HCT116 (cell line): ENCODE measurements at regions not wholly inside any gene's neighbourhood (a gene's known extent, or its start where the extent isn't known, plus 50 kb on each side); places are given as distances from the start of the nearest gene placed in this dataset.

ENCODE experiments used
- CEBPB ChIP-seq: IDR thresholded peaks from 2 replicates; pipeline ENCODE4 v1.6.1; 2012; ENCODE audit warnings: low read depth
- EGR1 ChIP-seq: IDR thresholded peaks from 2 replicates; pipeline ENCODE4 v1.6.1; 2012; ENCODE audit warnings: low read depth
- EZH2 ChIP-seq: fragments of 200-600 bp; sonication (generic); IDR thresholded peaks from 2 replicates; pipeline ENCODE4 v1.6.1; 2017; ENCODE audit warnings: antibody characterized with exemption, mixed run types
- EZH2phosphoT487 ChIP-seq: fragments of 200-600 bp; IDR thresholded peaks from 2 replicates; pipeline ENCODE4 v1.6.1; 2018; ENCODE audit warnings: antibody characterized with exemption, borderline replicate concordance
- FOSL1 ChIP-seq: IDR thresholded peaks from 2 replicates; pipeline ENCODE4 v1.6.1; 2012; ENCODE audit warnings: low read depth
- JUND ChIP-seq: IDR thresholded peaks from 2 replicates; pipeline ENCODE4 v1.6.1; 2012
- POLR2AphosphoS5 ChIP-seq: IDR thresholded peaks from 2 replicates; pipeline ENCODE4 v1.6.1; 2011; ENCODE audit warnings: mild to moderate bottlenecking, low read depth, low read length, moderate library complexity
- SIN3A ChIP-seq: IDR thresholded peaks from 2 replicates; pipeline ENCODE4 v1.6.1; 2012; ENCODE audit warnings: low read depth
- ZNF274 ChIP-seq: fragments of 200-500 bp; sonication (Bioruptor generic); IDR thresholded peaks from 2 replicates; pipeline ENCODE4 v1.6.1; 2014; ENCODE audit warnings: mild to moderate bottlenecking, low read depth, low read length, inconsistent platforms
- TF ChIP-seq, protein P1 (sequence below), 3 experiments: fragments of 200-600 bp in 1 of 3; sonication (generic) in 1 of 3; IDR thresholded peaks in 2 of 3; conservative IDR thresholded peaks in 1 of 3; 2 replicates each; pipeline ENCODE4 v1.5.1; 2012 to 2017; ENCODE audit warnings: low read depth in 2 of 3, low read length in 2 of 3, antibody characterized with exemption in 1 of 3, borderline replicate concordance in 1 of 3, control low read depth in 1 of 3, mild to moderate bottlenecking in 1 of 3, mixed read lengths in 1 of 3, mixed run types in 1 of 3, moderate library complexity in 1 of 3; ENCODE audit not compliant: insufficient read depth in 1 of 3
- TF ChIP-seq, protein P2 (sequence below): IDR thresholded peaks from 2 replicates; pipeline ENCODE4 v1.6.1; 2011; ENCODE audit warnings: mild to moderate bottlenecking, low read length, moderate library complexity; ENCODE audit not compliant: insufficient replicate concordance; ENCODE audit errors: extremely low read depth
- TF ChIP-seq, protein P3 (sequence below): IDR thresholded peaks from 2 replicates; pipeline ENCODE4 v1.6.1; 2012; ENCODE audit warnings: low read depth

DNA sequence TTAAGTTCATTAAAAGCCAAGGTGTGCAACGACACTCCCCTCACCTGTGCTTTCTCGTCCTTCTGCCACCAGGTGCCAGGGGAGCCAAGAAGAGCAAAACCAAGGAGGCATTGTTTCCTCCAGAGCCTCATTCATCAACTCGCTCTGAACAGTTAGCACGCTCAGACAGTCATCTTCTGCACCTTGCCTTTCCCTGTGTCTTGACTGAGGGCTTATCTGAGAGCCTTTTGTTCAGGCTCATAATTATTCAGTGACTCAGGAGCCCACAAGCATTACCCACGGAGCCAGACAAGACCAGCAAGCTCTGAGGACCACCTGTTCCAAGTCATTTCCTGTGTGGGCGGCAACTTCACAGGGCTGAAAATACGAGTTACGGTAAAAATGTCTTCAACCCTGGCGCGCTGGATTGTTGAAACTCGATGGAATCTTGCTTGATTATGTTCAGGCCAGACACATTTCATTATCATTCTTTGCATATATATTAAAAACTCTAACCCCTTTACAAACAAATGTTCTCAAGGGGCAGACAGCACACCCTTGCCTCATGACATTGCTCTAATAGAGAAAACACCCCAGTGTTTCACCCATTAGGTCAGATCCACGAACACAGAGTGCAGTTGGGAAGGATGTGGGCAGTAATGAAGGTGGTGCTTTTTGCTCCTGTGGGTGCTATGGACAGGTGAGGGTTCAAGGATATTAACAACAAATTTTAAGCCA, 89.7 kb upstream of the RUNX1 start:
- TF ChIP-seq FOSL1: peak; percentile 57; the same call in 1 of the 2 replicates
- TF ChIP-seq, protein P1, sequence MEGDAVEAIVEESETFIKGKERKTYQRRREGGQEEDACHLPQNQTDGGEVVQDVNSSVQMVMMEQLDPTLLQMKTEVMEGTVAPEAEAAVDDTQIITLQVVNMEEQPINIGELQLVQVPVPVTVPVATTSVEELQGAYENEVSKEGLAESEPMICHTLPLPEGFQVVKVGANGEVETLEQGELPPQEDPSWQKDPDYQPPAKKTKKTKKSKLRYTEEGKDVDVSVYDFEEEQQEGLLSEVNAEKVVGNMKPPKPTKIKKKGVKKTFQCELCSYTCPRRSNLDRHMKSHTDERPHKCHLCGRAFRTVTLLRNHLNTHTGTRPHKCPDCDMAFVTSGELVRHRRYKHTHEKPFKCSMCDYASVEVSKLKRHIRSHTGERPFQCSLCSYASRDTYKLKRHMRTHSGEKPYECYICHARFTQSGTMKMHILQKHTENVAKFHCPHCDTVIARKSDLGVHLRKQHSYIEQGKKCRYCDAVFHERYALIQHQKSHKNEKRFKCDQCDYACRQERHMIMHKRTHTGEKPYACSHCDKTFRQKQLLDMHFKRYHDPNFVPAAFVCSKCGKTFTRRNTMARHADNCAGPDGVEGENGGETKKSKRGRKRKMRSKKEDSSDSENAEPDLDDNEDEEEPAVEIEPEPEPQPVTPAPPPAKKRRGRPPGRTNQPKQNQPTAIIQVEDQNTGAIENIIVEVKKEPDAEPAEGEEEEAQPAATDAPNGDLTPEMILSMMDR (IDR thresholded peaks at IDR 0.05 in 2 of 3, conservative IDR thresholded peaks at IDR 0.05 in 1 of 3; ENCODE audit: borderline replicate concordance in 1 of 3, insufficient read depth in 1 of 3, low read depth in 2 of 3, low read length in 2 of 3): peak in 2 of 3 experiments; percentile 4 to 40; a peak in 2 of 6 replicates
- TF ChIP-seq, protein P2, sequence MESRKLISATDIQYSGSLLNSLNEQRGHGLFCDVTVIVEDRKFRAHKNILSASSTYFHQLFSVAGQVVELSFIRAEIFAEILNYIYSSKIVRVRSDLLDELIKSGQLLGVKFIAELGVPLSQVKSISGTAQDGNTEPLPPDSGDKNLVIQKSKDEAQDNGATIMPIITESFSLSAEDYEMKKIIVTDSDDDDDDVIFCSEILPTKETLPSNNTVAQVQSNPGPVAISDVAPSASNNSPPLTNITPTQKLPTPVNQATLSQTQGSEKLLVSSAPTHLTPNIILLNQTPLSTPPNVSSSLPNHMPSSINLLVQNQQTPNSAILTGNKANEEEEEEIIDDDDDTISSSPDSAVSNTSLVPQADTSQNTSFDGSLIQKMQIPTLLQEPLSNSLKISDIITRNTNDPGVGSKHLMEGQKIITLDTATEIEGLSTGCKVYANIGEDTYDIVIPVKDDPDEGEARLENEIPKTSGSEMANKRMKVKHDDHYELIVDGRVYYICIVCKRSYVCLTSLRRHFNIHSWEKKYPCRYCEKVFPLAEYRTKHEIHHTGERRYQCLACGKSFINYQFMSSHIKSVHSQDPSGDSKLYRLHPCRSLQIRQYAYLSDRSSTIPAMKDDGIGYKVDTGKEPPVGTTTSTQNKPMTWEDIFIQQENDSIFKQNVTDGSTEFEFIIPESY: no peak
- no peak for TF ChIP-seq EZH2phosphoT487
- peak; percentile 49; the same call in 1 of the 2 replicates for TF ChIP-seq POLR2AphosphoS5
- TF ChIP-seq EGR1: peak; percentile 72; the same call in 1 of the 2 replicates
- TF ChIP-seq ZNF274: no peak
- TF ChIP-seq EZH2: no peak
- 0 out of 2 replicates have a peak, but pooled peaks have one; percentile 32 for TF ChIP-seq SIN3A
- TF ChIP-seq, protein P3, sequence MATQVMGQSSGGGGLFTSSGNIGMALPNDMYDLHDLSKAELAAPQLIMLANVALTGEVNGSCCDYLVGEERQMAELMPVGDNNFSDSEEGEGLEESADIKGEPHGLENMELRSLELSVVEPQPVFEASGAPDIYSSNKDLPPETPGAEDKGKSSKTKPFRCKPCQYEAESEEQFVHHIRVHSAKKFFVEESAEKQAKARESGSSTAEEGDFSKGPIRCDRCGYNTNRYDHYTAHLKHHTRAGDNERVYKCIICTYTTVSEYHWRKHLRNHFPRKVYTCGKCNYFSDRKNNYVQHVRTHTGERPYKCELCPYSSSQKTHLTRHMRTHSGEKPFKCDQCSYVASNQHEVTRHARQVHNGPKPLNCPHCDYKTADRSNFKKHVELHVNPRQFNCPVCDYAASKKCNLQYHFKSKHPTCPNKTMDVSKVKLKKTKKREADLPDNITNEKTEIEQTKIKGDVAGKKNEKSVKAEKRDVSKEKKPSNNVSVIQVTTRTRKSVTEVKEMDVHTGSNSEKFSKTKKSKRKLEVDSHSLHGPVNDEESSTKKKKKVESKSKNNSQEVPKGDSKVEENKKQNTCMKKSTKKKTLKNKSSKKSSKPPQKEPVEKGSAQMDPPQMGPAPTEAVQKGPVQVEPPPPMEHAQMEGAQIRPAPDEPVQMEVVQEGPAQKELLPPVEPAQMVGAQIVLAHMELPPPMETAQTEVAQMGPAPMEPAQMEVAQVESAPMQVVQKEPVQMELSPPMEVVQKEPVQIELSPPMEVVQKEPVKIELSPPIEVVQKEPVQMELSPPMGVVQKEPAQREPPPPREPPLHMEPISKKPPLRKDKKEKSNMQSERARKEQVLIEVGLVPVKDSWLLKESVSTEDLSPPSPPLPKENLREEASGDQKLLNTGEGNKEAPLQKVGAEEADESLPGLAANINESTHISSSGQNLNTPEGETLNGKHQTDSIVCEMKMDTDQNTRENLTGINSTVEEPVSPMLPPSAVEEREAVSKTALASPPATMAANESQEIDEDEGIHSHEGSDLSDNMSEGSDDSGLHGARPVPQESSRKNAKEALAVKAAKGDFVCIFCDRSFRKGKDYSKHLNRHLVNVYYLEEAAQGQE: no peak
- no peak for TF ChIP-seq CEBPB
- TF ChIP-seq JUND: peak; percentile 72
